K562 (cell line): ENCODE measurements at regions not wholly inside any gene's neighbourhood (a gene's known extent, or its start where the extent isn't known, plus 50 kb on each side); places are given as distances from the start of the nearest gene placed in this dataset.

ENCODE experiments used
- ATAC-seq: fragments of 200-7000 bp; cut with Tn5 transposase; 3 replicates; pipeline ENCODE4 v1.9.1; 2020; ENCODE audit warnings: moderate library complexity
- BruUV-seq: library from RNA; stranded (reverse); fragments of 400-500 nt; replicated peaks from 2 replicates; lab custom pipeline; 2021; lab: Mats Ljungman, UMichigan
- CTCF ChIA-PET: fragments of 300-600 bp; formaldehyde crosslinking; extraction: SDS; loops from one replicate; lab custom pipeline; 2021; ENCODE audit warnings: low intra/inter-chr PET ratio; lab: Yijun Ruan, JAX
- POLR2A ChIA-PET: fragments of 300-600, 350-650 bp; sonication (Branson Sonifier 250); formaldehyde crosslinking; extraction: SDS; loops from one replicate; lab custom pipeline; 2021; ENCODE audit warnings: antibody characterized with exemption, inconsistent platforms; lab: Yijun Ruan, JAX
- DNase-seq, 4 experiments: peaks; one replicate each; pipeline versions ENCODE4 v3.0.0 to v3.0.0-alpha.2; 2011 to 2018; ENCODE audit warnings: low spot score in 3 of 4, mixed read lengths in 3 of 4; ENCODE audit errors: extremely low read depth in 1 of 4
- FAIRE-seq: peaks from 2 replicates; lab custom pipeline; 2011; peaks lifted over from hg19 to GRCh38; lab: Jason Lieb, UNC
- H2AFZ ChIP-seq: 2 replicates; pipeline ENCODE4 v1.6.0; 2011; ENCODE audit warnings: low read depth, low read length, control low read depth, inconsistent platforms
- H3K27ac ChIP-seq: fragments of 200-600 bp; 3 replicates; pipeline ENCODE4 v1.8.0; 2011; ENCODE audit warnings: low read depth, mild to moderate bottlenecking, control low read depth, inconsistent platforms, low read length, moderate library complexity, mixed read lengths; ENCODE audit errors: extremely low read depth
- H3K27me3 ChIP-seq, 2 experiments: fragments of 300-600 bp in 1 of 2; 2 replicates in 1 of 2; 3 replicates in 1 of 2; pipeline versions ENCODE4 v1.6.0 to v1.8.0; 2011; ENCODE audit warnings: inconsistent platforms in 2 of 2, low read length in 2 of 2, mild to moderate bottlenecking in 1 of 2, mixed read lengths in 1 of 2, moderate library complexity in 1 of 2; ENCODE audit not compliant: control insufficient read depth in 2 of 2, insufficient read depth in 2 of 2
- H3K36me3 ChIP-seq: fragments of 300-600 bp; 3 replicates; pipeline ENCODE4 v1.8.0; 2011; ENCODE audit warnings: mild to moderate bottlenecking, low read length, inconsistent platforms; ENCODE audit not compliant: control insufficient read depth, insufficient read depth
- H3K4me1 ChIP-seq, 2 experiments: fragments of 200-600 bp in 1 of 2; replicated peaks in 1 of 2; 2 replicates in 1 of 2; 3 replicates in 1 of 2; pipeline versions ENCODE4 v1.5.1 to v1.8.0; 2011; ENCODE audit warnings: inconsistent platforms in 2 of 2, low read length in 2 of 2, mild to moderate bottlenecking in 1 of 2, mixed read lengths in 1 of 2, moderate library complexity in 1 of 2; ENCODE audit not compliant: control insufficient read depth in 2 of 2, insufficient read depth in 2 of 2
- H3K4me2 ChIP-seq: 2 replicates; pipeline ENCODE4 v1.6.1; 2011; ENCODE audit warnings: low read length, control low read depth, inconsistent platforms, mixed read lengths; ENCODE audit not compliant: insufficient read depth
- H3K4me3 ChIP-seq: fragments of 200-600 bp; sonication (generic), shearing (Covaris generic); 2 replicates; pipeline ENCODE4 v1.5.1; 2016; ENCODE audit warnings: control low read depth, inconsistent platforms
- H3K79me2 ChIP-seq: fragments of 200-600 bp; 3 replicates; pipeline ENCODE4 v1.8.0; 2011; ENCODE audit warnings: low read length, inconsistent platforms; ENCODE audit not compliant: control insufficient read depth, insufficient read depth
- H3K9ac ChIP-seq, 2 experiments: 2 replicates each; pipeline versions ENCODE4 v1.6.0 to v1.6.1; 2011; ENCODE audit warnings: low read depth in 2 of 2, low read length in 2 of 2, control low read depth in 1 of 2, inconsistent platforms in 1 of 2, mild to moderate bottlenecking in 1 of 2, mixed read lengths in 1 of 2; ENCODE audit not compliant: insufficient read depth in 1 of 2
- H3K9me1 ChIP-seq: one replicate; pipeline ENCODE4 v1.6.0; 2011; ENCODE audit warnings: inconsistent platforms, mild to moderate bottlenecking, low read length, moderate library complexity; ENCODE audit not compliant: control insufficient read depth, insufficient read depth
- H3K9me3 ChIP-seq: replicated peaks from 2 replicates; pipeline ENCODE4 v1.5.1; 2011; ENCODE audit warnings: low read depth, low read length, inconsistent platforms; ENCODE audit not compliant: control insufficient read depth, insufficient read depth
- H4K20me1 ChIP-seq: replicated peaks from 2 replicates; pipeline ENCODE4 v1.6.1; 2011; ENCODE audit warnings: low read length, inconsistent platforms, mixed read lengths; ENCODE audit not compliant: control insufficient read depth, insufficient read depth
- HMGXB4 ChIP-seq: sonication (generic); formaldehyde crosslinking; IDR thresholded peaks from 2 replicates; pipeline ENCODE4 v1.8.1; 2023; ENCODE audit warnings: mild to moderate bottlenecking, missing genetic modification reagents
- MEF2D ChIP-seq: conservative IDR thresholded peaks from 2 replicates; pipeline ENCODE4 v1.6.1; 2016; ENCODE audit warnings: low read depth, missing genetic modification characterization, missing compliant biosample characterization
- MIER1 ChIP-seq: fragments of 450-650 bp; IDR thresholded peaks from 2 replicates; pipeline ENCODE4 v1.6.1; 2016; ENCODE audit warnings: antibody characterized with exemption, mild to moderate bottlenecking, low read depth
- NFATC3 ChIP-seq: fragments of 450-650 bp; IDR thresholded peaks from 2 replicates; pipeline ENCODE4 v1.6.1; 2017; ENCODE audit warnings: mild to moderate bottlenecking
- NFRKB ChIP-seq: fragments of 450-650 bp; IDR thresholded peaks from 2 replicates; pipeline ENCODE4 v1.6.1; 2016; ENCODE audit warnings: low read depth
- POU5F1 ChIP-seq: fragments of 150-350 bp; IDR thresholded peaks from 2 replicates; pipeline ENCODE4 v1.6.1; 2014; ENCODE audit warnings: borderline replicate concordance, low read length, low read depth, mild to moderate bottlenecking; ENCODE audit not compliant: partially characterized antibody
- RBM34 ChIP-seq: fragments of 200-400 bp; formaldehyde crosslinking; IDR thresholded peaks from 2 replicates; pipeline ENCODE4 v1.6.1; 2018; ENCODE audit warnings: low read length, borderline replicate concordance; ENCODE audit not compliant: insufficient read depth
- SMARCC2 ChIP-seq: fragments of 450-650 bp; IDR thresholded peaks from 2 replicates; pipeline ENCODE4 v1.6.1; 2017; ENCODE audit warnings: antibody characterized with exemption, moderate library complexity, mild to moderate bottlenecking, low read depth
- SMARCE1 ChIP-seq: fragments of 450-650 bp; IDR thresholded peaks from 2 replicates; pipeline ENCODE4 v1.7.1; 2016; ENCODE audit warnings: mild to moderate bottlenecking
- ZC3H8 ChIP-seq: fragments of 450-650 bp; IDR thresholded peaks from 2 replicates; pipeline ENCODE4 v1.6.1; 2017
- ZNF197 ChIP-seq: fragments of 200-800 bp; sonication (Bioruptor generic); IDR thresholded peaks from 2 replicates; pipeline ENCODE4 v1.6.1; 2016; ENCODE audit warnings: low read depth, missing genetic modification characterization, missing compliant biosample characterization
- ZNF23 ChIP-seq: fragments of 250-450 bp; sonication (Bioruptor Pico); IDR thresholded peaks from 2 replicates; pipeline ENCODE4 v1.4.0; 2020; ENCODE audit warnings: mild to moderate bottlenecking
- ZNF253 ChIP-seq: fragments of 250-450 bp; sonication (Bioruptor Pico); conservative IDR thresholded peaks from 2 replicates; pipeline ENCODE4 v1.6.1; 2021; ENCODE audit warnings: mild to moderate bottlenecking
- ZNF324 ChIP-seq: fragments of 250-450 bp; sonication (Bioruptor Pico); IDR thresholded peaks from 2 replicates; pipeline ENCODE4 v1.4.0; 2020; ENCODE audit warnings: mild to moderate bottlenecking
- ZNF764 ChIP-seq: fragments of 250-450 bp; sonication (Bioruptor Pico); IDR thresholded peaks from 2 replicates; pipeline ENCODE4 v1.4.0; 2020; ENCODE audit warnings: low read depth, mild to moderate bottlenecking, moderate library complexity
- ZNF785 ChIP-seq: fragments of 250-450 bp; sonication (Bioruptor Pico); IDR thresholded peaks from 2 replicates; pipeline ENCODE4 v1.4.0; 2020; ENCODE audit warnings: mild to moderate bottlenecking
- ZZZ3 ChIP-seq: fragments of 450-650 bp; IDR thresholded peaks from 2 replicates; pipeline ENCODE4 v1.6.1; 2016; ENCODE audit warnings: antibody characterized with exemption, mild to moderate bottlenecking, moderate library complexity
- WGBS: fragments of 100-300 bp; shearing (Covaris generic); methylation state at CpG from one replicate; pipeline ENCODE4 v1.1.6; 2016; ENCODE audit warnings: low coverage, mixed read lengths; ENCODE audit not compliant: insufficient coverage; ENCODE audit errors: missing lambda C conversion rate; 5-methylcytosine and 5-hydroxymethylcytosine counted together
- in situ Hi-C: fragments of 300-500 bp; cut with MboI; formaldehyde crosslinking; loops from 4 replicates; pipeline ENCODE4 v1.15.0; 2018; ENCODE audit warnings: inconsistent platforms, mixed read lengths
- intact Hi-C: fragments of 100-400 bp; cut with micrococcal nuclease; formaldehyde crosslinking; loops from 2 replicates; pipeline ENCODE4 v1.14.2; 2022
- TF ChIP-seq, protein P1 (sequence below): sonication (generic); formaldehyde crosslinking; IDR thresholded peaks from 2 replicates; pipeline ENCODE4 v1.8.1; 2022; ENCODE audit warnings: missing genetic modification reagents
- TF ChIP-seq, protein P2 (sequence below): IDR thresholded peaks from 3 replicates; pipeline ENCODE4 v1.6.1; 2011; ENCODE audit warnings: borderline replicate concordance, mild to moderate bottlenecking; ENCODE audit not compliant: insufficient read length, insufficient read depth

DNA sequence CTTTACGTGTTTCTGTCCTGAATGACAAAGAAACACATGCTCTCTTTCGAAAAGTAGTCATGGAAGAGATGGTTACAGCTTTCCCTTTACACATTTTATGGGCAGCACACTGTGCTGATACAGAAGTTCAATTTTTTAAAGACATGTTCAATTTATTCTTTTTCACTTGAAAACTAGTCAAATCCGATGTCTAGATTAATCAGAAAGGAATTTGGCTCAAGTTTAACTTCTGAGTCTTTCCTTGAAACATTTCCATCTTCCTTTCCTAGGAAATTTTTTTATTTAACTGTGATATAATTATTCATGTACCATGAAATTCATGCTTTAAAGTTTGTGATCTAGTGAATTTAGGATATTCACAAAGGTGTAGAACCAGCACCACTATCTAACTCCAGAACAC, 360.1 kb downstream of the TNS3 start:
- no peak overlapping the region for H3K9ac ChIP-seq
- POLR2A ChIA-PET: no interaction called here
- WGBS: 67% methylated on average over 3 of the region's 3 CpGs
- H3K27ac ChIP-seq: no peak overlapping the region
- no TSS peak for BruUV-seq
- in situ Hi-C loops: no loop called here
- no peaks in the 10 kb centered on the region for H4K20me1 ChIP-seq
- H3K36me3 ChIP-seq: no peaks in the 10 kb centered on the region
- no peak for ATAC-seq
- no peaks in the 10 kb centered on the region for H3K27me3 ChIP-seq
- H2AFZ ChIP-seq: peak overlapping the region; percentile 27; the same call in 1 of the 2 replicates
- H3K4me1 ChIP-seq: peaks cover 13 to 41% of the 10 kb centered on the region in 2 experiments
- CTCF ChIA-PET: no interaction called here
- H3K9me3 ChIP-seq: no peaks in the 10 kb centered on the region
- no peak overlapping the region for H3K4me3 ChIP-seq
- FAIRE-seq: no peak
- DNase-seq: no peak
- TF ChIP-seq ZNF23 (CRISPR knock-in tag): no peak
- no peak for TF ChIP-seq SMARCC2
- no peak for TF ChIP-seq RBM34
- TF ChIP-seq ZC3H8: no peak
- no peak for TF ChIP-seq NFRKB
- TF ChIP-seq NFATC3: no peak
- TF ChIP-seq ZNF785 (CRISPR knock-in tag): no peak
- no peak for TF ChIP-seq SMARCE1
- TF ChIP-seq ZNF324 (CRISPR knock-in tag): no peak
- no peak for TF ChIP-seq MEF2D
- no peak for TF ChIP-seq ZNF197 (CRISPR knock-in tag)
- TF ChIP-seq POU5F1: no peak
- TF ChIP-seq ZNF253 (CRISPR knock-in tag): no peak
- no peak for TF ChIP-seq ZZZ3
- TF ChIP-seq, protein P1, sequence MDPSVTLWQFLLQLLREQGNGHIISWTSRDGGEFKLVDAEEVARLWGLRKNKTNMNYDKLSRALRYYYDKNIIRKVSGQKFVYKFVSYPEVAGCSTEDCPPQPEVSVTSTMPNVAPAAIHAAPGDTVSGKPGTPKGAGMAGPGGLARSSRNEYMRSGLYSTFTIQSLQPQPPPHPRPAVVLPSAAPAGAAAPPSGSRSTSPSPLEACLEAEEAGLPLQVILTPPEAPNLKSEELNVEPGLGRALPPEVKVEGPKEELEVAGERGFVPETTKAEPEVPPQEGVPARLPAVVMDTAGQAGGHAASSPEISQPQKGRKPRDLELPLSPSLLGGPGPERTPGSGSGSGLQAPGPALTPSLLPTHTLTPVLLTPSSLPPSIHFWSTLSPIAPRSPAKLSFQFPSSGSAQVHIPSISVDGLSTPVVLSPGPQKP: no peak
- TF ChIP-seq, protein P2, sequence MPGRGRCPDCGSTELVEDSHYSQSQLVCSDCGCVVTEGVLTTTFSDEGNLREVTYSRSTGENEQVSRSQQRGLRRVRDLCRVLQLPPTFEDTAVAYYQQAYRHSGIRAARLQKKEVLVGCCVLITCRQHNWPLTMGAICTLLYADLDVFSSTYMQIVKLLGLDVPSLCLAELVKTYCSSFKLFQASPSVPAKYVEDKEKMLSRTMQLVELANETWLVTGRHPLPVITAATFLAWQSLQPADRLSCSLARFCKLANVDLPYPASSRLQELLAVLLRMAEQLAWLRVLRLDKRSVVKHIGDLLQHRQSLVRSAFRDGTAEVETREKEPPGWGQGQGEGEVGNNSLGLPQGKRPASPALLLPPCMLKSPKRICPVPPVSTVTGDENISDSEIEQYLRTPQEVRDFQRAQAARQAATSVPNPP: no peak
- TF ChIP-seq MIER1: no peak
- TF ChIP-seq HMGXB4 (CRISPR knock-in tag): no peak
- no peak for TF ChIP-seq ZNF764
- peaks cover 2% of the 10 kb centered on the region for H3K9me1 ChIP-seq
- intact Hi-C loops: no loop called here
- H3K79me2 ChIP-seq: peaks cover 8% of the 10 kb centered on the region; the same call in 1 of the 3 replicates
- no peak overlapping the region for H3K4me2 ChIP-seq
